HG02623 (cell line): ENCODE measurements at regions not wholly inside any gene's neighbourhood (a gene's known extent, or its start where the extent isn't known, plus 50 kb on each side); places are given as distances from the start of the nearest gene placed in this dataset.

Source experiments
- ATAC-seq: cut with Tn5 transposase; IDR thresholded peaks from one replicate; pipeline ENCODE4 v1.9.1; 2021; ENCODE audit warnings: moderate library complexity; ENCODE audit not compliant: unreplicated experiment

- no peak for ATAC-seq
Measured at GRCh38 chr5:58040044-58040443, 419.8 kb downstream of the PLK2 start.

GRCh38 chr5:58037899-58038298 lies 422.0 kb downstream of the PLK2 start:
- ATAC-seq: no peak

- no peak for ATAC-seq
Measured at GRCh38 chr5:58025809-58026208, 434.1 kb downstream of the PLK2 start.

- ATAC-seq: no peak
Measured at GRCh38 chr5:58024151-58024550, 435.7 kb downstream of the PLK2 start.

GRCh38 chr5:58022055-58022454 lies 437.8 kb downstream of the PLK2 start:
- no peak for ATAC-seq

GRCh38 chr5:58021466-58021865 lies 438.4 kb downstream of the PLK2 start:
- ATAC-seq: no peak

- ATAC-seq: no peak
Measured at GRCh38 chr5:58019614-58020013, 440.3 kb downstream of the PLK2 start.

- ATAC-seq: no peak
Measured at GRCh38 chr5:58018016-58018415, 441.9 kb downstream of the PLK2 start.

GRCh38 chr5:58016877-58017276 lies 443.0 kb downstream of the PLK2 start:
- ATAC-seq: no peak

GRCh38 chr5:58016358-58016757 lies 443.5 kb downstream of the PLK2 start:
- ATAC-seq: no peak

GRCh38 chr5:58015175-58015574 lies 444.7 kb downstream of the PLK2 start:
- ATAC-seq: no peak

- no peak for ATAC-seq
Measured at GRCh38 chr5:58013542-58014258, 446.2 kb downstream of the PLK2 start.

- ATAC-seq: no peak
Measured at GRCh38 chr5:58012801-58013315, 447.0 kb downstream of the PLK2 start.

- ATAC-seq: no peak
Measured at GRCh38 chr5:58012102-58012501, 447.8 kb downstream of the PLK2 start.

- ATAC-seq: no peak
Measured at GRCh38 chr5:58011301-58011700, 448.6 kb downstream of the PLK2 start.

- ATAC-seq: no peak
Measured at GRCh38 chr5:58009754-58010153, 450.1 kb downstream of the PLK2 start.

- no peak for ATAC-seq
Measured at GRCh38 chr5:58002323-58002722, 457.6 kb downstream of the PLK2 start.

- no peak for ATAC-seq
Measured at GRCh38 chr5:57993866-57994265, 466.0 kb downstream of the PLK2 start.

GRCh38 chr5:57989378-57989777 lies 470.5 kb downstream of the PLK2 start:
- no peak for ATAC-seq

- ATAC-seq: no peak
Measured at GRCh38 chr5:57988813-57989212, 471.1 kb downstream of the PLK2 start.

GRCh38 chr5:57987552-57987951 lies 472.3 kb downstream of the PLK2 start:
- no peak for ATAC-seq

GRCh38 chr5:57986761-57987341 lies 473.0 kb downstream of the PLK2 start:
- no peak for ATAC-seq

- no peak for ATAC-seq
Measured at GRCh38 chr5:57983426-57983825, 476.5 kb downstream of the PLK2 start.
